ENCODE measurements at regions not wholly inside any gene's neighbourhood (a gene's known extent, or its start where the extent isn't known, plus 50 kb on each side); places are given as distances from the start of the nearest gene placed in this dataset.

DNA sequence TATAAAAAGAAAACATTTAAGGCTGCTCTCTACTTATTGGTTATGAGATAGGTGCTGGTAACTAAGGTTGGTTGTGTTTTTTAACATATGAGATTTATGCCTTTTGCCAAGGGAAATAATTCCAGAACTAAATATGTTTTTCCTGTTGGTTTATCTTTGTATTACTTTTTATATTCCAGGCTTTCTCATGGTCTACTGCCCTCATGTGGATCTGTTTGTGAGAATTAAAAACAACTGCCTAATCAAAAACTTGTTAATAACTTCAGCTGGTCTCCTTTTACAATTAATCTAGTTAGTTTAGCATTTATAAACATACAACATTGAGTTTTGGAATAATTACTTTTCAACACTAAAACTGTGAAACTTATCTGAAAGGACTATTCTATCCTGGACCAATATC lies 1208.3 kb downstream of the ADGRL3 start:
- intact Hi-C loops (cut with DNase I) = no loop called here
- no peaks in the 10 kb centered on the region for H3K4me1 ChIP-seq (ENCODE audit: insufficient read depth)
- no peak for DNase-seq
- no peak overlapping the region for H3K27ac ChIP-seq
- no peaks in the 10 kb centered on the region for H3K27me3 ChIP-seq
- no peaks in the 10 kb centered on the region for H3K36me3 ChIP-seq
- TF ChIP-seq EP300 (IDR thresholded peaks at IDR 0.05) (no peak), POLR2A (IDR thresholded peaks at IDR 0.05) (no peak)
- TF ChIP-seq, protein P1, sequence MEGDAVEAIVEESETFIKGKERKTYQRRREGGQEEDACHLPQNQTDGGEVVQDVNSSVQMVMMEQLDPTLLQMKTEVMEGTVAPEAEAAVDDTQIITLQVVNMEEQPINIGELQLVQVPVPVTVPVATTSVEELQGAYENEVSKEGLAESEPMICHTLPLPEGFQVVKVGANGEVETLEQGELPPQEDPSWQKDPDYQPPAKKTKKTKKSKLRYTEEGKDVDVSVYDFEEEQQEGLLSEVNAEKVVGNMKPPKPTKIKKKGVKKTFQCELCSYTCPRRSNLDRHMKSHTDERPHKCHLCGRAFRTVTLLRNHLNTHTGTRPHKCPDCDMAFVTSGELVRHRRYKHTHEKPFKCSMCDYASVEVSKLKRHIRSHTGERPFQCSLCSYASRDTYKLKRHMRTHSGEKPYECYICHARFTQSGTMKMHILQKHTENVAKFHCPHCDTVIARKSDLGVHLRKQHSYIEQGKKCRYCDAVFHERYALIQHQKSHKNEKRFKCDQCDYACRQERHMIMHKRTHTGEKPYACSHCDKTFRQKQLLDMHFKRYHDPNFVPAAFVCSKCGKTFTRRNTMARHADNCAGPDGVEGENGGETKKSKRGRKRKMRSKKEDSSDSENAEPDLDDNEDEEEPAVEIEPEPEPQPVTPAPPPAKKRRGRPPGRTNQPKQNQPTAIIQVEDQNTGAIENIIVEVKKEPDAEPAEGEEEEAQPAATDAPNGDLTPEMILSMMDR (IDR thresholded peaks at IDR 0.05) = no peak
- H3K4me3 ChIP-seq = no peak overlapping the region
- H3K9me3 ChIP-seq = no peaks in the 10 kb centered on the region

GRCh38 chr4:62407534-62407933 lies 1207.4 kb downstream of the ADGRL3 start:
- no peaks in the 10 kb centered on the region for H3K27me3 ChIP-seq
- WGBS, 3 donors = 83 to 88% (median 86%) methylated on average over 1 of the region's 1 CpG
- intact Hi-C loops (cut with DNase I) = no loop called here
- TF ChIP-seq, protein P1 (IDR thresholded peaks at IDR 0.05) = no peak
- TF ChIP-seq EP300 (IDR thresholded peaks at IDR 0.05) = no peak
- no peak for TF ChIP-seq POLR2A (IDR thresholded peaks at IDR 0.05)
- H3K27ac ChIP-seq = no peak overlapping the region
- no peak for DNase-seq
- no peaks in the 10 kb centered on the region for H3K4me1 ChIP-seq (ENCODE audit: insufficient read depth)
- no peaks in the 10 kb centered on the region for H3K36me3 ChIP-seq
- H3K4me3 ChIP-seq = no peak overlapping the region
- no peaks in the 10 kb centered on the region for H3K9me3 ChIP-seq

DNA sequence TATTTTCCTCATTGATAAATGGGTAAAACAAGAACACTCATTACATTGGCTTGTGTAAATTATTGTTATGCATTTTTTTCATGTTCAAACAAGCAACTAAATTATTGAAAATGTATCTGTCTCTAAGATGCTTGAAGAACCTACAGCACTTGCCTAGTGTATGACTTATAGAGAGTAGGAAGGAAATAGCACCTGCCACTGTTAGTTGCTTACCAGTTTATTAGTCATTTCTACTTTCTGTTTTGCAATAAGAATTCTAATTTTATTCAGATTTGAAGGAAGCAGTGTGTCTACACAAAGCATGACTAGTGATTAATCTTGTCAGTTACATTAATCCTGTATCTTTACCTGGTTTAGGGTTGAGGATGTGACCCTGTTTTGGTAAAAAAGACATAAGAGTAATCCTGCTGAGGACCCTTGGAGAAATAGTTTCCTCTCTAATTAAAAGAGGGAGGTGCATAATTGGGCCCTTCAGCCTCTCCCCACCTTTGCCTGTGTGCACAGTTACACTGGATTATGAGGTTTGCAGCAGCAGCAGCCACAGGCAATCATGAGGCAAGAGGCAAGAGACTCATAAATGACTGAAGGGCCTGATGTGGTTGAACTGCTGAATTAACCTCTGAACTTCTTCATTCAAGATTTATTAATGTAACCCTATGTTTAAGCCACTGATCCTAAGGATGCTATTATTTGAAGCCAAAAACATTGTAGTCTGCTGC lies 1202.1 kb downstream of the ADGRL3 start:
- intact Hi-C loops (cut with DNase I) = no loop called here
- no peaks in the 10 kb centered on the region for H3K27me3 ChIP-seq
- H3K27ac ChIP-seq = no peak overlapping the region
- no peaks in the 10 kb centered on the region for H3K4me1 ChIP-seq (ENCODE audit: insufficient read depth)
- no peak for TF ChIP-seq EP300 (IDR thresholded peaks at IDR 0.05)
- no peak for TF ChIP-seq POLR2A (IDR thresholded peaks at IDR 0.05)
- TF ChIP-seq, protein P1 (IDR thresholded peaks at IDR 0.05) = no peak
- H3K4me3 ChIP-seq = no peak overlapping the region
- no peaks in the 10 kb centered on the region for H3K9me3 ChIP-seq
- H3K36me3 ChIP-seq = no peaks in the 10 kb centered on the region
- no peak for DNase-seq

DNA sequence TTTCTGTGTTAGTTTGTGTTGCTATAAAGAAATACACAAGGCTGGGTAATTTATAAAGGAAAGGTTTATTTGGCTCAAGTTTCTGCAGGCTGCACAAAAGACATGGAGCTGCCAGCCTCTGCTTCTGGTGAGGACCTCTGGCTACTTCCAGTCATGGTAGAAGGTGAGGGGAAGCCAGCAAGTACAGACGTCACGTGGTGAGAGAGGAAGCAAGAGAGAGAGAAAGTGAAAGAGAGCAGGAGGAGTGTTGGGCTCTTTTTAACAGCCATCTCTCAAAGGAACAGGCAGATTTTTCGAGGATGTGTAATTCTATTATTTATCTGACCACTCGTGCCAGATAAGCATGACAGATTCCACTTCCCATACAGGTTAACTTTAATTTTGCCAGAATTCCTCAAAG lies 1199.1 kb downstream of the ADGRL3 start:
- Histone ChIP-seq H3K4me1 (ENCODE audit: insufficient read depth) (no peaks in the 10 kb centered on the region), H3K27ac (no peak overlapping the region), H3K9me3 (no peaks in the 10 kb centered on the region), H3K4me3 (no peak overlapping the region), H3K27me3 (peaks cover 1% of the 10 kb centered on the region), H3K36me3 (no peaks in the 10 kb centered on the region)
- TF ChIP-seq EP300 (IDR thresholded peaks at IDR 0.05) (no peak), POLR2A (IDR thresholded peaks at IDR 0.05) (no peak)
- TF ChIP-seq, protein P1 (IDR thresholded peaks at IDR 0.05) = no peak
- WGBS, 3 donors = 18 to 29% (median 24%) methylated on average over 4 of the region's 4 CpGs
- intact Hi-C loops (cut with DNase I) = no loop called here
- no peak for DNase-seq

Measured in ovary (tissue), 7 donors.